ENCODE measurements at regions not wholly inside any gene's neighbourhood (a gene's known extent, or its start where the extent isn't known, plus 50 kb on each side); places are given as distances from the start of the nearest gene placed in this dataset.
A peak's percentile ranks its signal among the peaks of the same experiment; 100 is the strongest.

- H3K79me2 ChIP-seq (ENCODE audit: control insufficient read depth, insufficient read depth, low read length, unreplicated experiment) = no peaks in the 10 kb centered on the region
- peaks cover 15% of the 10 kb centered on the region for H3K4me1 ChIP-seq (ENCODE audit: control insufficient read depth, insufficient read depth, low read length, unreplicated experiment)
These were observed 206.1 kb upstream of the NEIL3 start for GRCh38 chr4:177103619-177104018.

GRCh38 chr4:177105536-177105935, 204.1 kb upstream of the NEIL3 start:
- Histone ChIP-seq H3K27ac (ENCODE audit: low read depth, low read length) (no peak overlapping the region), H3K79me2 (ENCODE audit: control insufficient read depth, insufficient read depth, low read length, unreplicated experiment) (no peaks in the 10 kb centered on the region), H3K36me3 (ENCODE audit: insufficient read depth, low read length) (no peaks in the 10 kb centered on the region), H3K4me1 (ENCODE audit: control insufficient read depth, insufficient read depth, low read length, unreplicated experiment) (peaks cover 15% of the 10 kb centered on the region), H2AFZ (ENCODE audit: low read length, unreplicated experiment) (no peak overlapping the region), H3K4me3 (ENCODE audit: low read depth, low read length) (no peak overlapping the region), H3K27me3 (ENCODE audit: insufficient read depth, low read length) (no peaks in the 10 kb centered on the region)

More at GRCh38 chr4:177103619-177104018, 206.1 kb upstream of the NEIL3 start:
- no peaks in the 10 kb centered on the region for H3K36me3 ChIP-seq (ENCODE audit: insufficient read depth, low read length)
- H3K27me3 ChIP-seq (ENCODE audit: insufficient read depth, low read length) = no peaks in the 10 kb centered on the region
- H3K4me3 ChIP-seq (ENCODE audit: low read depth, low read length) = no peak overlapping the region
- H3K27ac ChIP-seq (ENCODE audit: low read depth, low read length) = no peak overlapping the region
- no peak overlapping the region for H2AFZ ChIP-seq (ENCODE audit: low read length, unreplicated experiment)

GRCh38 chr4:177107288-177107921, 202.3 kb upstream of the NEIL3 start:
- H3K27ac ChIP-seq (ENCODE audit: low read depth, low read length) = peak overlapping the region; percentile 30
- H3K4me1 ChIP-seq (ENCODE audit: control insufficient read depth, insufficient read depth, low read length, unreplicated experiment) = peaks cover 15% of the 10 kb centered on the region

GRCh38 chr4:177108708-177109107, 201.0 kb upstream of the NEIL3 start:
- Histone ChIP-seq H3K4me3 (ENCODE audit: low read depth, low read length) (no peak overlapping the region), H2AFZ (ENCODE audit: low read length, unreplicated experiment) (no peak overlapping the region), H3K4me1 (ENCODE audit: control insufficient read depth, insufficient read depth, low read length, unreplicated experiment) (peaks cover 15% of the 10 kb centered on the region), H3K36me3 (ENCODE audit: insufficient read depth, low read length) (no peaks in the 10 kb centered on the region), H3K79me2 (ENCODE audit: control insufficient read depth, insufficient read depth, low read length, unreplicated experiment) (no peaks in the 10 kb centered on the region), H3K27ac (ENCODE audit: low read depth, low read length) (no peak overlapping the region), H3K27me3 (ENCODE audit: insufficient read depth, low read length) (no peaks in the 10 kb centered on the region)

More at GRCh38 chr4:177107288-177107921, 202.3 kb upstream of the NEIL3 start:
- Histone ChIP-seq H3K36me3 (ENCODE audit: insufficient read depth, low read length) (no peaks in the 10 kb centered on the region), H3K27me3 (ENCODE audit: insufficient read depth, low read length) (no peaks in the 10 kb centered on the region), H2AFZ (ENCODE audit: low read length, unreplicated experiment) (peak overlapping the region; percentile 13), H3K79me2 (ENCODE audit: control insufficient read depth, insufficient read depth, low read length, unreplicated experiment) (no peaks in the 10 kb centered on the region), H3K4me3 (ENCODE audit: low read depth, low read length) (no peak overlapping the region)

GRCh38 chr4:177109769-177110168, 199.9 kb upstream of the NEIL3 start:
- no peaks in the 10 kb centered on the region for H3K27me3 ChIP-seq (ENCODE audit: insufficient read depth, low read length)
- H3K4me3 ChIP-seq (ENCODE audit: low read depth, low read length) = no peak overlapping the region
- no peaks in the 10 kb centered on the region for H3K36me3 ChIP-seq (ENCODE audit: insufficient read depth, low read length)
- peaks cover 15% of the 10 kb centered on the region for H3K4me1 ChIP-seq (ENCODE audit: control insufficient read depth, insufficient read depth, low read length, unreplicated experiment)
- no peak overlapping the region for H2AFZ ChIP-seq (ENCODE audit: low read length, unreplicated experiment)
- H3K27ac ChIP-seq (ENCODE audit: low read depth, low read length) = no peak overlapping the region
- no peaks in the 10 kb centered on the region for H3K79me2 ChIP-seq (ENCODE audit: control insufficient read depth, insufficient read depth, low read length, unreplicated experiment)

GRCh38 chr4:177116161-177116560, 193.5 kb upstream of the NEIL3 start:
- H3K79me2 ChIP-seq (ENCODE audit: control insufficient read depth, insufficient read depth, low read length, unreplicated experiment) = no peaks in the 10 kb centered on the region
- H3K36me3 ChIP-seq (ENCODE audit: insufficient read depth, low read length) = no peaks in the 10 kb centered on the region
- no peak overlapping the region for H2AFZ ChIP-seq (ENCODE audit: low read length, unreplicated experiment)

GRCh38 chr4:177117256-177117655, 192.4 kb upstream of the NEIL3 start:
- Histone ChIP-seq H3K27ac (ENCODE audit: low read depth, low read length) (no peak overlapping the region), H3K79me2 (ENCODE audit: control insufficient read depth, insufficient read depth, low read length, unreplicated experiment) (no peaks in the 10 kb centered on the region), H3K36me3 (ENCODE audit: insufficient read depth, low read length) (no peaks in the 10 kb centered on the region), H2AFZ (ENCODE audit: low read length, unreplicated experiment) (no peak overlapping the region), H3K4me3 (ENCODE audit: low read depth, low read length) (no peak overlapping the region), H3K4me1 (ENCODE audit: control insufficient read depth, insufficient read depth, low read length, unreplicated experiment) (peaks cover 12% of the 10 kb centered on the region), H3K27me3 (ENCODE audit: insufficient read depth, low read length) (no peaks in the 10 kb centered on the region)

More at GRCh38 chr4:177116161-177116560, 193.5 kb upstream of the NEIL3 start:
- no peak overlapping the region for H3K27ac ChIP-seq (ENCODE audit: low read depth, low read length)
- no peaks in the 10 kb centered on the region for H3K27me3 ChIP-seq (ENCODE audit: insufficient read depth, low read length)
- no peak overlapping the region for H3K4me3 ChIP-seq (ENCODE audit: low read depth, low read length)
- H3K4me1 ChIP-seq (ENCODE audit: control insufficient read depth, insufficient read depth, low read length, unreplicated experiment) = peaks cover 12% of the 10 kb centered on the region

- peak overlapping the region; percentile 16 for H2AFZ ChIP-seq (ENCODE audit: low read length, unreplicated experiment)
- peaks cover 12% of the 10 kb centered on the region for H3K4me1 ChIP-seq (ENCODE audit: control insufficient read depth, insufficient read depth, low read length, unreplicated experiment)
These were observed 191.1 kb upstream of the NEIL3 start for GRCh38 chr4:177118596-177118995.

GRCh38 chr4:177119021-177119471, 190.6 kb upstream of the NEIL3 start:
- peak overlapping the region; percentile 42 for H3K4me3 ChIP-seq (ENCODE audit: low read depth, low read length)
- H3K4me1 ChIP-seq (ENCODE audit: control insufficient read depth, insufficient read depth, low read length, unreplicated experiment) = peaks cover 13% of the 10 kb centered on the region
- no peaks in the 10 kb centered on the region for H3K79me2 ChIP-seq (ENCODE audit: control insufficient read depth, insufficient read depth, low read length, unreplicated experiment)
- peak overlapping the region; percentile 88 for H3K27ac ChIP-seq (ENCODE audit: low read depth, low read length)
- no peaks in the 10 kb centered on the region for H3K36me3 ChIP-seq (ENCODE audit: insufficient read depth, low read length)
- H3K27me3 ChIP-seq (ENCODE audit: insufficient read depth, low read length) = no peaks in the 10 kb centered on the region
- H2AFZ ChIP-seq (ENCODE audit: low read length, unreplicated experiment) = peak overlapping the region; percentile 9

More at GRCh38 chr4:177118596-177118995, 191.1 kb upstream of the NEIL3 start:
- Histone ChIP-seq H3K27ac (ENCODE audit: low read depth, low read length) (peak overlapping the region; percentile 88), H3K4me3 (ENCODE audit: low read depth, low read length) (peak overlapping the region; percentile 42), H3K27me3 (ENCODE audit: insufficient read depth, low read length) (no peaks in the 10 kb centered on the region), H3K79me2 (ENCODE audit: control insufficient read depth, insufficient read depth, low read length, unreplicated experiment) (no peaks in the 10 kb centered on the region), H3K36me3 (ENCODE audit: insufficient read depth, low read length) (no peaks in the 10 kb centered on the region)

GRCh38 chr4:177119691-177120090, 190.0 kb upstream of the NEIL3 start:
- Histone ChIP-seq H3K36me3 (ENCODE audit: insufficient read depth, low read length) (no peaks in the 10 kb centered on the region), H2AFZ (ENCODE audit: low read length, unreplicated experiment) (peak overlapping the region; percentile 51), H3K79me2 (ENCODE audit: control insufficient read depth, insufficient read depth, low read length, unreplicated experiment) (no peaks in the 10 kb centered on the region)

GRCh38 chr4:177123811-177124210, 185.9 kb upstream of the NEIL3 start:
- Histone ChIP-seq H3K27ac (ENCODE audit: low read depth, low read length) (no peak overlapping the region), H3K27me3 (ENCODE audit: insufficient read depth, low read length) (no peaks in the 10 kb centered on the region), H2AFZ (ENCODE audit: low read length, unreplicated experiment) (peak overlapping the region; percentile 64), H3K36me3 (ENCODE audit: insufficient read depth, low read length) (no peaks in the 10 kb centered on the region), H3K79me2 (ENCODE audit: control insufficient read depth, insufficient read depth, low read length, unreplicated experiment) (no peaks in the 10 kb centered on the region), H3K4me1 (ENCODE audit: control insufficient read depth, insufficient read depth, low read length, unreplicated experiment) (peaks cover 35% of the 10 kb centered on the region), H3K4me3 (ENCODE audit: low read depth, low read length) (0 out of 2 replicates have a peak overlapping the region, but pooled peaks have one; percentile 10)

More at GRCh38 chr4:177119691-177120090, 190.0 kb upstream of the NEIL3 start:
- H3K4me3 ChIP-seq (ENCODE audit: low read depth, low read length) = peak overlapping the region; percentile 42; the same call in 1 of the 2 replicates
- peaks cover 19% of the 10 kb centered on the region for H3K4me1 ChIP-seq (ENCODE audit: control insufficient read depth, insufficient read depth, low read length, unreplicated experiment)
- H3K27me3 ChIP-seq (ENCODE audit: insufficient read depth, low read length) = no peaks in the 10 kb centered on the region
- H3K27ac ChIP-seq (ENCODE audit: low read depth, low read length) = peak overlapping the region; percentile 88

All from ACC112 (cell line).